ENCODE measurements at regions not wholly inside any gene's neighbourhood (a gene's known extent, or its start where the extent isn't known, plus 50 kb on each side); places are given as distances from the start of the nearest gene placed in this dataset.

- Mint-ChIP-seq H3K9me3 (ENCODE audit: unreplicated experiment) (no peaks in the 10 kb centered on the region), H3K27ac (ENCODE audit: unreplicated experiment) (no peak overlapping the region), H3K4me1 (ENCODE audit: unreplicated experiment) (no peaks in the 10 kb centered on the region), H3K4me3 (ENCODE audit: unreplicated experiment) (no peak overlapping the region), H3K36me3 (ENCODE audit: low read depth, unreplicated experiment) (no peaks in the 10 kb centered on the region), H3K27me3 (ENCODE audit: unreplicated experiment) (no peaks in the 10 kb centered on the region)
- TF ChIP-seq CTCF (IDR thresholded peaks at IDR 0.05; ENCODE audit: unreplicated experiment), result no peak
- DNase-seq (ENCODE audit: low spot score), result no peak
Observed at GRCh38 chr2:217299590-217299989, 439.7 kb upstream of the TNP1 start.

GRCh38 chr2:217297096-217297495 is 437.2 kb upstream of the TNP1 start:
- H3K36me3 Mint-ChIP-seq (ENCODE audit: low read depth, unreplicated experiment), result no peaks in the 10 kb centered on the region

DNA sequence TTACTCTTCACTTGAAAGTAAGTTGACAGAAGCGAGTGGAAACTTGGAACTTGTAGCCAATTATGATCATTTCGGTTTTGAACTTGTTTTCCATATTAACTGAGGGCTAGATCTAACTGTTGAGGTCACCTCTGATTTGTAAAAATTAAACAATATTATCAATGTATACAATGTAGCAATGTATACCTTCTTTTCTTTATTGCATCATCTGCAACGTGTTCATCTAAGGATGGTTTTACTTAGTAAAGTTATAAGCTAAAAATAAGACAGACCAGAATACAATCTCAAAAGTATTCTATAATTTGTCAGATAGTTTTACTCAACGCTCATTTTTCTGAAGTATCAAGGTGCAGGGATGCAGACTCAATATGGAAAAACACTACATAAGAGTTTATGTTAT is 435.0 kb upstream of the TNP1 start:
- Mint-ChIP-seq H3K27me3 (ENCODE audit: unreplicated experiment) (peaks cover 2% of the 10 kb centered on the region), H3K36me3 (ENCODE audit: low read depth, unreplicated experiment) (peaks cover 5% of the 10 kb centered on the region), H3K27ac (ENCODE audit: unreplicated experiment) (no peak overlapping the region), H3K4me1 (ENCODE audit: unreplicated experiment) (no peaks in the 10 kb centered on the region), H3K4me3 (ENCODE audit: unreplicated experiment) (no peak overlapping the region), H3K9me3 (ENCODE audit: unreplicated experiment) (no peaks in the 10 kb centered on the region)
- no peak for TF ChIP-seq CTCF (IDR thresholded peaks at IDR 0.05; ENCODE audit: unreplicated experiment)
- no peak for DNase-seq (ENCODE audit: low spot score)

More at GRCh38 chr2:217297096-217297495, 437.2 kb upstream of the TNP1 start:
- Mint-ChIP-seq H3K27ac (ENCODE audit: unreplicated experiment) (no peak overlapping the region), H3K27me3 (ENCODE audit: unreplicated experiment) (no peaks in the 10 kb centered on the region), H3K4me3 (ENCODE audit: unreplicated experiment) (no peak overlapping the region), H3K4me1 (ENCODE audit: unreplicated experiment) (no peaks in the 10 kb centered on the region), H3K9me3 (ENCODE audit: unreplicated experiment) (no peaks in the 10 kb centered on the region)
- no peak for DNase-seq (ENCODE audit: low spot score)
- TF ChIP-seq CTCF (IDR thresholded peaks at IDR 0.05; ENCODE audit: unreplicated experiment), result no peak

GRCh38 chr2:217294211-217294610 is 434.3 kb upstream of the TNP1 start:
- Mint-ChIP-seq H3K27ac (ENCODE audit: unreplicated experiment) (no peak overlapping the region), H3K4me3 (ENCODE audit: unreplicated experiment) (no peak overlapping the region), H3K36me3 (ENCODE audit: low read depth, unreplicated experiment) (peaks cover 5% of the 10 kb centered on the region), H3K4me1 (ENCODE audit: unreplicated experiment) (no peaks in the 10 kb centered on the region), H3K27me3 (ENCODE audit: unreplicated experiment) (peaks cover 2% of the 10 kb centered on the region), H3K9me3 (ENCODE audit: unreplicated experiment) (no peaks in the 10 kb centered on the region)
- TF ChIP-seq CTCF (IDR thresholded peaks at IDR 0.05; ENCODE audit: unreplicated experiment), result no peak
- DNase-seq (ENCODE audit: low spot score), result no peak

GRCh38 chr2:217293607-217294006 is 433.7 kb upstream of the TNP1 start:
- TF ChIP-seq CTCF (IDR thresholded peaks at IDR 0.05; ENCODE audit: unreplicated experiment), result no peak
- H3K9me3 Mint-ChIP-seq (ENCODE audit: unreplicated experiment), result no peaks in the 10 kb centered on the region
- no peak for DNase-seq (ENCODE audit: low spot score)
- peaks cover 2% of the 10 kb centered on the region for H3K27me3 Mint-ChIP-seq (ENCODE audit: unreplicated experiment)
- H3K4me1 Mint-ChIP-seq (ENCODE audit: unreplicated experiment), result no peaks in the 10 kb centered on the region
- H3K4me3 Mint-ChIP-seq (ENCODE audit: unreplicated experiment), result no peak overlapping the region
- no peak overlapping the region for H3K27ac Mint-ChIP-seq (ENCODE audit: unreplicated experiment)
- H3K36me3 Mint-ChIP-seq (ENCODE audit: low read depth, unreplicated experiment), result peaks cover 5% of the 10 kb centered on the region
